GM20000 (cell line): ENCODE measurements at regions not wholly inside any gene's neighbourhood (a gene's known extent, or its start where the extent isn't known, plus 50 kb on each side); places are given as distances from the start of the nearest gene placed in this dataset.

ENCODE experiments used
- DNase-seq: peaks from one replicate; pipeline ENCODE4 v3.0.0; 2012; ENCODE audit warnings: low spot score
- TF ChIP-seq, protein P1 (sequence below): IDR thresholded peaks from 2 replicates; pipeline ENCODE4 v1.5.1; 2012; ENCODE audit warnings: mild to moderate bottlenecking, control low read depth; ENCODE audit errors: extremely low read depth, missing control alignments

DNA sequence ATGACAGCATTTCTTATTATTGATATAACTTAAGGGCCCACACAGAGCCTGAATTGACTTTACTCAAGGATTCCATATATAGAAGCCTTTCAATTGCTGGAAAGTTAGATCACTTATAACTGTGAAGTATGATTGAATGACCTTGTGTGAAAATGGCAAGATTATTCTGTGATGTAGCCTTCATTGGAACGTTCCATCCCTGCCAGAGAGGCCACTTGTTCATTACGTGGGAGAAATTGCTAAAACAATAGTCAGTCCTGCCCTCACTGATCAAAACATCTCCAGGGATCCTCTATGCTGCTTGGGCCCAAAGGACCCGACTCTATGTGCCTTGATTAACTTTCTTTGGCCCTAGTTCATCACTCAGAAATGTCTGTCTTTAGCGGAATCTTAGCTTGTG, 159.5 kb upstream of the BLID start:
- DNase-seq, result no peak
- TF ChIP-seq, protein P1, sequence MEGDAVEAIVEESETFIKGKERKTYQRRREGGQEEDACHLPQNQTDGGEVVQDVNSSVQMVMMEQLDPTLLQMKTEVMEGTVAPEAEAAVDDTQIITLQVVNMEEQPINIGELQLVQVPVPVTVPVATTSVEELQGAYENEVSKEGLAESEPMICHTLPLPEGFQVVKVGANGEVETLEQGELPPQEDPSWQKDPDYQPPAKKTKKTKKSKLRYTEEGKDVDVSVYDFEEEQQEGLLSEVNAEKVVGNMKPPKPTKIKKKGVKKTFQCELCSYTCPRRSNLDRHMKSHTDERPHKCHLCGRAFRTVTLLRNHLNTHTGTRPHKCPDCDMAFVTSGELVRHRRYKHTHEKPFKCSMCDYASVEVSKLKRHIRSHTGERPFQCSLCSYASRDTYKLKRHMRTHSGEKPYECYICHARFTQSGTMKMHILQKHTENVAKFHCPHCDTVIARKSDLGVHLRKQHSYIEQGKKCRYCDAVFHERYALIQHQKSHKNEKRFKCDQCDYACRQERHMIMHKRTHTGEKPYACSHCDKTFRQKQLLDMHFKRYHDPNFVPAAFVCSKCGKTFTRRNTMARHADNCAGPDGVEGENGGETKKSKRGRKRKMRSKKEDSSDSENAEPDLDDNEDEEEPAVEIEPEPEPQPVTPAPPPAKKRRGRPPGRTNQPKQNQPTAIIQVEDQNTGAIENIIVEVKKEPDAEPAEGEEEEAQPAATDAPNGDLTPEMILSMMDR, result no peak

GRCh38 chr11:122273476-122274191, 157.6 kb upstream of the BLID start:
- TF ChIP-seq, protein P1, result no peak
- DNase-seq, result no peak

GRCh38 chr11:122271745-122272144, 155.7 kb upstream of the BLID start:
- TF ChIP-seq, protein P1, result no peak
- DNase-seq, result no peak

DNA sequence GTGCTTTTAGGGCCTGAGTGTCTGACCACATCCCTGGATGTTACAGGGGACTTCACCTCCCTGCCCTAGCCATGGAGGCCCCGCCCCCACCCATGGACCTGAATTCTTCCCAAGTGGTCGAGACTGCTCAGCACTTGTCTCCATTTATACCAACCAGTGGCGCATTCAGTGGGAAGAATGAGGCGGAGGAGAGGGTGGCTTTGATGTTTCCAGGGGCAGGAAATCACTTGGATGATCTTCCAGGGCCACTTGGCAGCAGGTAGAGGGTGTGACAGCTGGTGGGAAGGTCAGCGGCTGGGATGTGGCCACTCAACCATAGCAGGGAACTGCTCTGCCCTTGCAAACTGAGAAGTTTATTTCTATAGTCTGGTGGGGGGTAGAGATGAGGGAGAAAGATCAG, 155.1 kb upstream of the BLID start:
- TF ChIP-seq, protein P1, result no peak
- DNase-seq, result no peak

- TF ChIP-seq, protein P1, result no peak
- no peak for DNase-seq
Observed at GRCh38 chr11:122270535-122270934, 154.5 kb upstream of the BLID start.

- DNase-seq, result no peak
- TF ChIP-seq, protein P1, result no peak
Observed at GRCh38 chr11:122269824-122270223, 153.8 kb upstream of the BLID start.

GRCh38 chr11:122268601-122269130, 152.7 kb upstream of the BLID start:
- TF ChIP-seq, protein P1, result no peak
- DNase-seq, result no peak
